Fibroblast of villous mesenchyme (primary cell): ENCODE measurements at regions not wholly inside any gene's neighbourhood (a gene's known extent, or its start where the extent isn't known, plus 50 kb on each side); places are given as distances from the start of the nearest gene placed in this dataset.
"Not testable (repeated sequence)": the region's sequence is repeated elsewhere in the genome, so short reads cannot be mapped to it uniquely, and the experiment has no call there.

ENCODE experiments used
- DNase-seq: peaks from one replicate; pipeline ENCODE4 v3.0.0-alpha.2; 2010; ENCODE audit warnings: low read depth
- H3K4me3 ChIP-seq: 2 replicates; pipeline ENCODE4 v1.5.1; 2011; ENCODE audit warnings: low read depth, mild to moderate bottlenecking, low read length
- TF ChIP-seq, protein P1 (sequence below): IDR thresholded peaks from 2 replicates; pipeline ENCODE4 v1.5.1; 2012; ENCODE audit warnings: low read depth, mild to moderate bottlenecking, low read length; ENCODE audit not compliant: insufficient read depth

DNA sequence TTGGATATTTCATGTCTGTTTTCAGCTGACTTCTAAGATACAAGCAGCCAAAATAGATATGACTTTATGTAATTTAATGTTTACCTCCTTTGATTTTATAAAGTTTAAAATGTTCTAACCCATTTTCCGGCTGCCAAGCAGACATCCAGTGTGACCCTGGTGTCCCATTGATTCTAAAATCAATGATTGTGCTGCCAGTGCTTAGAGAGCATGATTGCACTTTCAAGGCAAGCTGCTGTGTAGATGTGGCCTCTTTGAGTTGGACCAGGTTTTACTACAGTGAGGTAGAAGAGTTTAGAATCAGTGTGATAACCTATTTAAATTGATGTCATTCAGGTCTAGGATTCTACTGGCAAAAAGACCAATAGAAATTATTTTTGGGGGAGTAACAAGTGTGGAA, 730.9 kb downstream of the STPG2 start:
- DNase-seq: no peak
- TF ChIP-seq, protein P1, sequence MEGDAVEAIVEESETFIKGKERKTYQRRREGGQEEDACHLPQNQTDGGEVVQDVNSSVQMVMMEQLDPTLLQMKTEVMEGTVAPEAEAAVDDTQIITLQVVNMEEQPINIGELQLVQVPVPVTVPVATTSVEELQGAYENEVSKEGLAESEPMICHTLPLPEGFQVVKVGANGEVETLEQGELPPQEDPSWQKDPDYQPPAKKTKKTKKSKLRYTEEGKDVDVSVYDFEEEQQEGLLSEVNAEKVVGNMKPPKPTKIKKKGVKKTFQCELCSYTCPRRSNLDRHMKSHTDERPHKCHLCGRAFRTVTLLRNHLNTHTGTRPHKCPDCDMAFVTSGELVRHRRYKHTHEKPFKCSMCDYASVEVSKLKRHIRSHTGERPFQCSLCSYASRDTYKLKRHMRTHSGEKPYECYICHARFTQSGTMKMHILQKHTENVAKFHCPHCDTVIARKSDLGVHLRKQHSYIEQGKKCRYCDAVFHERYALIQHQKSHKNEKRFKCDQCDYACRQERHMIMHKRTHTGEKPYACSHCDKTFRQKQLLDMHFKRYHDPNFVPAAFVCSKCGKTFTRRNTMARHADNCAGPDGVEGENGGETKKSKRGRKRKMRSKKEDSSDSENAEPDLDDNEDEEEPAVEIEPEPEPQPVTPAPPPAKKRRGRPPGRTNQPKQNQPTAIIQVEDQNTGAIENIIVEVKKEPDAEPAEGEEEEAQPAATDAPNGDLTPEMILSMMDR: no peak
- no peak overlapping the region for H3K4me3 ChIP-seq

DNA sequence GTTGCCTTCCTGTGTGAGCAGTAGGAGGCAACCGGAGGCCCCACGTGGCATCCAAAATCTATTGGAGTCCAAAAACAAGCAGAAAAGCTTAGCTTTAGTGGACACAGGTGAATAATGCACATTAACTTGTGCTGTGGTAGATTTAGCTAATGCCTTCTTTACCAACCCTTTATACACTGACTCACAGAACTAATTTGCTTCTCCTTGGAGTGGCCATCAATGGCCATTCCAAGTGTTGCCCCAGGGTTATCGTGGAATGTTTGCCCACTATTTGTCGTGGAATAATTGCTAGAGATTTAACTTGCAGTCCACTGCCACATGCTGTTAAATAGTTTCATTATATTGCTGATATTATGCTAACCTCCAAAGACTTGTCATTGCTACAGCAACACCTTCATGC, 729.1 kb downstream of the STPG2 start:
- TF ChIP-seq, protein P1: no peak
- no peak for DNase-seq

DNA sequence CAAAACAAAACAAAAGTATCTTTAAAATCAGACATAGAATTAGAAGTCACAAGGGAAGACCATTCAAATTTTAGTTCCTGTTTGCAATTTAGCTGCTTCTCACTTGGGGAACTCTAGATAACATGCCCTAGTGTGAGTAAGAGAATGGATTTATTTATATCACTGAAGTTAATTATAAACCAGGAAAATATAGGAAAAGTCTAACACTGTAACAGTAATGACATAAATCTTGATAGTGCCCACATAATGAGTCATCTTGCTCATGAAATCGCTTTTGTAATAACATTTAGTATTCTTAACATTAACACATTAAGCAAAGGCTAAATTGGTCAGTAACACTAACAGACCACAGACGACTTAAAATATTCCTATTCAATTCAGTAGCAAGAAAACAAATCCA, 710.7 kb downstream of the STPG2 start:
- no peak overlapping the region for H3K4me3 ChIP-seq
- DNase-seq: no peak
- TF ChIP-seq, protein P1: no peak

More for the DNA sequence above, 729.1 kb downstream of the STPG2 start:
- no peak overlapping the region for H3K4me3 ChIP-seq

DNA sequence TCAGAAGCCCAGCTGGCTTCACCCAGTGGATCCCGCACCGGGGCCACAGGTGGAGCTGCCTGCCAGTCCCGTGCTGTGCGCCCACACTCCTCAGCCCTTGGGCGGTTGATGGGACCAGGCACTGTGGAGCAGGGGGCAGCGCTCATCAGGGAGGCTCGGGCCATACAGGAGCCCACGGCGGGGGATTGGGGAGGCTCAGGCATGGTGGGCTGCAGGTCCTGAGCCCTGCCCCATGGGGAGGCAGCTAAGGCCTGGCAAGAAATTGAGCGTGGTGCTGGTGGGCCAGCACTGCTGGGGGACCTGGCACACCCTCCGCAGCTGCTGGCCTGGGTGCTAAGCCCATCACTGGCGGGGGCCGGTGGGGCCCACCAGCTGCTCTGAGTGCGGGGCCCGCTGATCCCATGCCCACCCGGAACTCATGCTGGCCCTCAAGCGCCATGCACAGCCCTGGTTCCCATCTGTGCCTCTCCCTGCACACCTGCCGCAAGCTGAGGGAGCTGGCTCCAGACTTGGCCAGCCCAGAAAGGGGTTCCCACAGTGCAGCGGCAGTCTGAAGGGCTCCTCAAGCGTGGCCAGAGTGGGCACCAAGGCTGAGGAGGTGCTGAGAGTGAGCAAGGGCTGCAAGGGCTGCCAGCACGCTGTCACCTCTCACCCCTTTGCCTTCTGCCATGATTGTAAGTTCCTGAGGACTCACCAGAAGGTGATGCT, 705.1 kb downstream of the STPG2 start:
- H3K4me3 ChIP-seq, DNase-seq: not testable (repeated sequence)

DNA sequence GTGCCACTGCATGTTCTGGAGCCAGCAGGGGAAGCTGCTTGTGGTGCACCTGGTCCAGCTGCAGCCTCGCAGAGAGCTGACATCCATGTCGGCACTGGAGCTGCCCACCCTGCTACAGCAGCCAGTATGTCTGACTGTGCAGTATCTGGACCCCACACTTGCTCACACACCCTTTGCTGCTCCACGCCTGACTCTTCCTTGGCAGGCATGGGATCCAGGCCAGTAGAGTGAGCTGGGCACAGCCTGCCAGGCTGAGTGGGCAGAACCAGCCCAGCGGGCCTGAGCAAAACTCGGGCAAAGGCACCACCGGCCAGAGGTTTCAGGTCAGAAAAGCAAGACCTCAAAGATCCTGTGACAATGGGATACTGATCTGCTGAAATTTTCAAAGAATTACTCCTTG, 690.1 kb downstream of the STPG2 start:
- TF ChIP-seq, protein P1: no peak
- H3K4me3 ChIP-seq: no peak overlapping the region

DNA sequence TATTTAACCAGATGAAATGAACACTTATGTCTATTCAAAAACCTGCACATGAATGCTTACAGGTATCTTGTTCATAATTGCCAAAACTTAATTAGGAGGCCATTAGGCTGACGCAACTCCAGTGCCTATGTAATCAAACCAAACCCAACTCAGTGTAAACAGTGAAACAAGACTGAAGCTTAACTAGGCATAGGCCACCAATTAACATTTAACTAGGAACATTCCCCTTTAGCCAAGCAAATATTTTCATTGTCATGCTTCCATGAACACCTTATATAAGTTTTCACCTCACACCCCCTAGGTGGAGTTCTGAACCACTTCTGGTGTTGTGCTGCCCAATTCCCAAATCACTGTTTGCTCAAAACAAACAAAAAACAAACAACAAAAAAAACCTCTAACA, 686.0 kb downstream of the STPG2 start:
- no peak overlapping the region for H3K4me3 ChIP-seq
- TF ChIP-seq, protein P1: no peak
- DNase-seq: no peak

More for the DNA sequence above, 690.1 kb downstream of the STPG2 start:
- no peak for DNase-seq

DNA sequence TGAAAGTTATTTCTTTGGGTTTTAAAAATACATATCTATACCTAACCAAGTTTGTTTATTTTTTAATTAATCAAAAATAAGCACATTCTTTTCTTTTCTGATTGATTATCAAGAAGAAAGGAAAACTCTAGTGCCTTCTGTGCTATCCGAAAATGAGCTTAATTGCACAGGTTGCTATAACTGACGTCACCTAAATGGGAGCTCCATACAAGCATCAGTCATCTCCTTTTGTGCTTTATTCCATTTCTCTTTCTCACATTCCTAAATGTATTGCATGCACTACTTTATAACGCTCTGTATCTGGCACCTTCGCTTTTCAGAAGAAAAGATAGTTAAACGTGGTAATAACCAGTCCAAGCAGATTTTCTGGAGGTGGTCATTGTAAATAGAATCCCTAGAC, 675.0 kb downstream of the STPG2 start:
- TF ChIP-seq, protein P1: no peak
- H3K4me3 ChIP-seq: no peak overlapping the region
- DNase-seq: no peak
